ENCODE measurements at regions not wholly inside any gene's neighbourhood (a gene's known extent, or its start where the extent isn't known, plus 50 kb on each side); places are given as distances from the start of the nearest gene placed in this dataset.
"Not testable (repeated sequence)": the region's sequence is repeated elsewhere in the genome, so short reads cannot be mapped to it uniquely, and the experiment has no call there.

DNA sequence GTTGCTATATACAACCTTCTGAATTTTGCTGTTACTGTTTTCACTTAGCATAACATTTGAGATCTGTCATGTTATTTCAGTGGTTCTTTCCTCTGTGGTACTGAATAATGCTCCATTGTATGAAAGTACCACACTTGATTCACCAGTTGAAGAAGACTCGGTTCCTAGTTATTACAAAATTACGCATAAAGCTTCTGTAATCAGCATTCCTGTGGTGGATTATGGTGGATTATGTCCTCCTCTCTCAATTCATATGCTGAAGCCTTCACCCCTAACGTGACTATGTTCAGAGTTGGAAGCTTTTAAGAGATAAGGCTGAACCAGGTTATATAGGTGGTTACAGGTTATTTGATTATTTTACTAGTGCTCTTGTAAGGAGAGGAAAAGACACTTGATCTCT is 2143.5 kb upstream of the AGA start:
- DNase-seq (ENCODE audit: low spot score) = no peak

DNA sequence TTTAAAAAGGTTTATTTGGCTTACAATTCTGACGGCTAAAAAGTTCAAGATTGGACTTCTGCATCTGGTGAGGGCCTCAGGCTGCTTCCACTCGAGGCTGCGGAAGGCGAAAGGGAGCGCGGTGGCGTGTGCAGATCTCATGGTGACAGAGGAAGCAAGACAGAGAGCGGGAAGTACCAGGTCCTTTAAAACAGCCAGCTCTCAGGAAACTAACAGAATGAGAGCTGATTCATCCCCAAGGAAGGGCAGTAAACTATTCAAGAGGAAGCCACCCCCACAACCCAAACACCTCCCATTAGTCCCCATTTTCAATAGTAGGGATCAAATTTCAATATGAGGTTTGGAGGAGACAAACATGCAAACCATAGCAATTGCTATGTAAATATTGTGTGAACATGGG is 2144.2 kb upstream of the AGA start:
- no peak for DNase-seq (ENCODE audit: low spot score)

DNA sequence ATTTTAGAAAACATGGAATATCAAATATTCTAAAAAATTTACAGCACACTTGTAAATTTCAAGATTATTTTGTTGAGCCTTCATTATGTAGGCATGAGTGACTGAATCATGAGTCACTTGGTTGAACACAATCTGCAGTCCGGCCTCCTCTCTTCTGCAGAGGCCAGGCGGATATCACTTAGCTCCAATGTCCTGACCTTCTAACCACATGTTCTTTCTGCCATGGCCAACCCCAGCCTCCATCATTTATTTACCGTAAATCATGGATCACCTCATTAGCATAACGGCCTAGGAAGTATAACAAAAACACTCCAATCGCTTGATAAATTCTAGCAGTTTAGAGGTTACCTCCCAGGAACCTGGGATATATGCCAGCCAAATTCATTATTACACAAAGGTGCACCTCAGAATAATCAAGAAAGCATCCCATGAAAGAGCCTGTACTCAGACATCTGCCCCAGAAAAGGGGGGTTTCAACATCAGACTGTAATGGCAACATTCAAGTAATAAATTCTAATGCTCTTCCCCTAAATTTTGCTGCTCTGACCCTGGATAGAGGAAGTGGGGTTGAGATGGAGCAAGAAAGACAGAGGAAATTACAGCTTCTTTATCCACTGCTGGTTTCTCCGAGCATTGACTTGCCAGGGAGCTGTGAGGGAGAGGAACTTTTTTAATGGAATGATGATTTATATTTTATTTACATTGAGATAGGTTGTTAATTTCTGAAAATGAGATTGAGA is 2153.6 kb upstream of the AGA start:
- DNase-seq (ENCODE audit: low spot score) = peak; percentile 61

DNA sequence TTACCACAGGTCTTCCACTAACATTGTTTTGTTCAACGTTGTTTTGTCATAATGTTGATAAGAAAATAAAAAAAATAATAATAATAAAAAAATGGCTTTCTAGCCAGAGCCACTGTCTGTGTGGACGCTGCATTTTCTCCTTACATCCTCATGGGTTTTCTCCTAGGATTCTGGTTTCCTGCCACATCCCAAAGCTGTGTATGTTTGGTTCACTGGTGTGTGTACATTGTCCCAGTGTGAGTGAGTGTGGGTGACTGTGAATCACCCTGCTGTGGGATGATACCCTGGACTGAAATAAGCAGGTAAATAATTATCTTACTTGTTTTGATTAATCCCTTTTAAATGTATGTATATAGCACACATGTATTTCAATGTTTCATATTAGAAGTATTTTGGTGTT is 2154.4 kb upstream of the AGA start:
- DNase-seq (ENCODE audit: low spot score) = no peak

DNA sequence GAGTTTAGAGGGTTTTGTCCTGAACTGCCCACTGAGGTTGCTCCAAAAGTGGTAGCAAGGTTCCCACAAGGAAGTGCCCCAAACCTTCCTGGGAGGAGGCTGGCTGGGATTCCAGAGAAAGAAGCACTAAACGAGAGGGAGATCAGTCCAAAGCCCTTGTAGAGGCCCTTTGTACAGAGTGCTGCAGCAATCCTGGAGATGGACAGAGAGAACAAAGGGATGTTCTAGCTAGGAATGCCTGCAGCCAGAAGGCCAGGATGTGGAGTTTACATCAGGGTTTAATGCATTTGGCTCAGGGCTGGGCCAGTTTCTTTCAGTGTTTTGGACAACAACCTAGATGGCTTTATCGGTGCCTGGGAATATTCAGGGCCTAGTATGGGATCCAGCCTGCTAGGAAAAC is 2155.1 kb upstream of the AGA start:
- DNase-seq (ENCODE audit: low spot score) = no peak

DNA sequence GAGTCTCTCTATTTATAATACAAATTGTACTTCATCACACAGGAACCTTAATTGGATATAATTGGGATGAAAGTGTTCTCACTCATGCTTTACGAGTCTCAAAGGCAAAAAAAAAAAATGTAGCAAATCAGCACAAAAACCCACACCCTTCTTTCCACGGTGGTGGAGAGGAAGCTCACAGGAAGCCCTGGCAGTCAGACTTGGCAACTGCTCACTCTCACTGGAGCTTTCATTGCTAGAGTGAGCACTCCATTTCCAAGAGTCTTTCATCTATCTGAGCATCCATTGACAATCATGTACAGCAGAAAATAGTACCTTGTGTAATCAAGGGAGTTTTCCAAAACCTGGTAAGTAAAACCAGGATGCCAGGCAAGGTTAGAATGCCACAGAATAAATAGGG is 2159.4 kb upstream of the AGA start:
- DNase-seq (ENCODE audit: low spot score) = no peak

DNA sequence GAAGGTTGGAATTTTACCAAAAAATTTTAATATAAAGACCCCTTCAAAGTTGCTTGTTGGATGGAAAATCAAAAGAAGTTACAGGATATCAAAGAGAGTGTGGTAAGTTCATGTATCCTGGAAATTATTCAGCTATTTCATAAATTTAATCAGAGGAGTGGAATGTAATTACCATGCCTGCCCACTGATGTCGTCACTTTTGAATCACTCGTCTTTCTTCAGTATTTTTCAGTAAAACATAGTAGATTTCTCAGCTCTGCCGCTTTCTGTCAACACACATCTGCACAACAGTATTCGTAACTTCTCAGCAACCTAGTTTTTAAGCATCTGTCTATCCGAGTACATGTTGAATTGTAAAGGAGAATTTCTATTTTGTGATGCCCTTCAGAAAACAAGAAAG is 2163.0 kb upstream of the AGA start:
- DNase-seq (ENCODE audit: low spot score) = peak; percentile 20

DNA sequence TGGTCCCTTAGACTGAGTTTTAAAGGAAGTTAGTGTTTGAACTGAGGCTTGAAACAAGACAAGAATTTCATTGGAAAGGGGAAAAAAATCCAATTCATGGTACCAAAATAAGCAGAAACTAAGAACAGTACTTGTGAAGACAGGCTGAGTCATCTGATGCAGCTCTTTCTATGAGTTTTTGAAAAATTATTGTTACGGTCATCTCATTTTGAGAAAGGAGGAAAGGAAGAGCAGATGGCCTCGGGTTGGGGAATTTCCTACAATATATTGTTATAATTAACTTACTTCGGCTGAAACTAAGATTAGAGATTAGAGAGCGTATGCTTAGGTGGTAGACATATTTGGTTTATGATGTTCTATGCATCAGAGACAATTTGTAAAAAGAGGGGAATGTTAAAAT is 2164.8 kb upstream of the AGA start:
- DNase-seq (ENCODE audit: low spot score) = no peak

DNA sequence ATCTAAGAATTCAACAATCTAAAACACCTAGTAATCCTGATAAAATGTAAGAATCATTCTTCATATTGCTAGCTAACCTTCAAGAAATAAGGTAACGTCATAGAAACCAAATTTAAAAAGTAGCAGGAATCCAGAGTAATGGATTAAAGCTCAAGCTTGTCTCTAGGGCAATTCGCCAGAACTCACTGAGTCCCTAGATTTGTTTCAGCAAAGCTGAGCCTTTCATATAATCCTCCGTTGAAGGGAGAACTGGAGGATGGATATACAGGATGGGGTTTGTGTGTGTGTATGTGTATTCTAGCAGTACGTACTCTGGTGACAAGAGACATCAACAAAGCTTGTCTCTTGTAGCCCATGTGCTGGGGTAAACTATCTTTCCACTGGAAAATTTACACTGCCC is 2173.5 kb upstream of the AGA start:
- DNase-seq (ENCODE audit: low spot score) = no peak

DNA sequence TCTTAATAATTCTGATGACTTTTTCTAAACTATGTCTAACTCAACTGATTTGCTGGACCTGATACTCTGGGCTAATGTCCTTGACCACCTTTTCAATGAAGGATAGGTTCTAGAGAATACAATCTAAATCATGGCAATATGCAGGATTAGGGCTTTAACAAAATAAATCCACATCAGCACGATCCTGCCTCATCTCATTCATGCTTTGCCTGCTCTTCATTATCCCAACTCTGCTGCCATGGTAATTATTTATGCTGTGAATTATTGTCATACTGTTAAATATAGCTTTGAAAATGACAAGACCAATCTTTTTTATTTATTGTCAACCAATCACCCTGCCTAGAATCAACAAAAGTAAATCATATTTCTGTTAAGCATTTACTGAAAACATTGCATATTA is 2176.7 kb upstream of the AGA start:
- no peak for DNase-seq (ENCODE audit: low spot score)

DNA sequence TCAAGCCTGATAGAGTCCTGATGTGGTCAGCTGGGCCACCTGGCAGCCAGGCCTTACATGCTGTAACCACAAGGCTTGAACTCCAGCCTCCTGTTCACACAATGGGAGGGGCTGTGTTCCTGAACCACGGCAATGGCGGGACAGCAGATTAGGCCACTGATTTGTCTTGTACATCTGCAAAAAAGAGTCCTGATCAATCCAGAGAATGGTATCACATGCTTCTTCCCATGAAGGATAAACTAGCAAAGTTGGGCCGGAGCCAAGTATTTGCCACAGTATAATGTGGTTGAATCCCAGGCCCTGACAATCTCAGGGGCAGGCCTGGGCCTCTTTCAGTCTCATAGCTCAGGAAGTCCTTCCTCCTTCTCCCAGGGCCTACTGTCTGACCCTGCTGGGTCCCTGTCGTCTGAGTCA is 2182.5 kb upstream of the AGA start:
- no peak for DNase-seq (ENCODE audit: low spot score)

DNA sequence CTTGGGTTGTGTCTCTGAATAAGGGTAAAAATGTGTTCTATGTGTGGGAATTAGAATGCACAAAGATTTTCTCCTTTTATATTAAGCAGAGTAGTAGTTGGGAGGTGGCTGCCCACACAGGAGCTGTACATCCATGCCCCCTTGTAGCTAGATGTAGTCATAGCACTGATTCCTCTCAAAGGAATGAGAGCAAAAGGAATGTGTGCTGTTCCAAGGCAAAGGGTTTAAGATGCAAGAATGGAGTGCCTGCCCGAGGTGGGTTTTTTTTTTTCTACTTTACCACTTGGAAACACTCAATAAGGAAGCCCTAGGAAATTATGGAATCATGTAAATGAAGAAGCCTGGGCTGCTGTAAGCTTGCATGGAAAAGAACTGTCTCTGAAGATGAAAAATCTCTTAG is 2183.2 kb upstream of the AGA start:
- DNase-seq (ENCODE audit: low spot score) = no peak

DNA sequence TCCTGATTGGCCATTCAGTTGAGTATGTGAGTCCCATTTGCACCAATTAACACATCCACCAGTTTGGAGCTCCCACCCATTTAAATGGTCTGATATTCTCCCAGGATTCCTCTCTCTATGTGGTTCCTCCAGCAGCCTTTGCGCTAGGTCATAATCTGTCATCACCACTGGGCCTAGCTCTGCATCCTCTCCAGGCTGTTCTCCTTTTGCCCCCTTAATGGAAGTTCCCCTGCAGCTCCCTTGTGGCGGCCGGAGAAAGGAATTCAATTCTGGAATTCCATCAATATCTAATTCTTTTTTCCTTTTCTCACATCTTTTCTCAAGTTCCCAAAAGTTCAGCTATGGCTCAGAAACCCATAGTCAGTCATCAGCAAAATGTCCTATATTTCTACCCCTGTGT is 2184.4 kb upstream of the AGA start:
- DNase-seq (ENCODE audit: low spot score) = no peak

DNA sequence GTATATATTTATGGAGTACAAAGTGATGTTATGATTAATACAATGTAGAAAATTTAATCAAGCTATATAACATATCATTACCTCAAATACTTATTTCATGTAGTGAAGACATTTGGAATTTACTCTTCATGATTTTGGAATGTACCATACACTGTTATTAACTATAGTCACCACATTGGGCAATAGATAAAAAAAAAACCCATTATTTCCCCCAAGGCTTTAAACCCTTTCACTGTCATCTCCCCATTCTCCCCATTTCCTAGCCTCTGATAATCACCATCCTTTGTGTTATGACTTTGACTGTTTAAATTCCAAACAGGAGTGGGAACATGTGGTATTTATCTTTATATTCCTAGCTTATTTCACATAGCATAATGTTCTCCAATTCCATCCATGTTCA is 2189.1 kb upstream of the AGA start:
- no peak for DNase-seq (ENCODE audit: low spot score)

DNA sequence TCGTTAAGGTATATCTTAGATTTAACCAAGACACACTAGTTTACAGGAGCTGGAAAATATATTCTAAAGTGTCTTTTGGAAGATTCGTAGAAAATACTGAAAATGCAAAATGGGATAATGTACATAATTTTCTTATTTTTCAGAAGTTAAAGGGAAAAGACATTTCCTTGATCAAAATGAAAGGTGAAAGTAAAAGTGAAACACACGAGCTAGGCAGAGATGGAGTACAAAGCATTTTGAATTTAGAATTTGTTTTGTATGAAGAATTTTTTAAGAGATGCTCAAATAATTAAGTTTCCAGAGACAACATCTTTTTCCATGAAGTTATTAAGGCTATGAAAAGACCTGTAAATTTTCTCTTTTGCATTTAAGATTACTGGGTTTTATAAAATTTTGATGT is 2192.6 kb upstream of the AGA start:
- DNase-seq (ENCODE audit: low spot score) = no peak

DNA sequence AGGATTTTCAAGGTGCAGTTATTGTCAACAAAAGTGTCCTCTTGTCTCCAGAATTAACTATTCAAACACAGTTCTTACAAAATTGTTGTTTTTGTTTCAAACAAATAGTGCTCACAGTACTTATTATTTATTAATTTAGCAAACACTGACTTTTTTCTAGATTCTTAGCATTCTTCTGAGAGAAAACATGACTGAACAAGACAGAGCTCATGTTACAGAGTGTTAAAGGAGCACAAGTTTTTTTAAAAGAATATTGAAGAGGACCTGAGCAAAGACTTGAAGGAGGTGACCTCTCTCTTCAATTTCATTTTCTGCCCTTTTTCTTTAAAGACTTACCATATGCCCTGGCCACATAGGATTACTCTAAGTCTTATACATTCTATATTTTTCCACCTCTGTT is 2220.3 kb upstream of the AGA start:
- no peak for DNase-seq (ENCODE audit: low spot score)

DNA sequence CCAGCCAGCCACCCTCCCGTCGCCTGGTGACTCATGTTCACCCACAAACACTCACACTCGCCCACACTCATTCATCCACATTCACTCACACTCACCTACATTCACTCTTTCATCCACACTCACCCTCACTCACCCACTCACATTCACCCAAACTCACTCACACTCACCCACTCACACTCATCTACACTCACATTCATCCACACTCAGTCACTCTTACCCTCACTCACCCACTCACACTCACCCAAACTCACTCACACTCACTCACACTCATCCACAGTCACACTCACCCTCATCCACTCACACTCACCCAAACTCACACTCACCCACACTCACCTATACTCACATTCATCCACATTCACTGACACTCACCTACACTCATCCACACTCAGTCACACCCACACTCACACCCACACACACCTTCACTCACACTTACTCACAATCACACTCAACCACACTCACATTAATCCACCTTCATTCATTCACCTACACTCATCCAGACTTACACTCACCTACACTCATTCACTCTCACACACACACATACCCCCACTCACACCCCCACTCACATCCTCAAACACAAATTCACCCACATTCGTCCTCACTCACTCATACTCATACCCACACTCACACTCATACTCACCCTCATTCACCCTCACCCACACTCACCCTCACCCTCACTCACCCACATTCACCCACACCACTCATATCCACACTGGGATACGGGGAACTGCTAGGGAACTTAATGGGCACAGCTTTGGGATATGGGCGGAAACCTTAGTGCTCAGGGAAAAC is 2221.6 kb upstream of the AGA start:
- DNase-seq (ENCODE audit: low spot score) = no peak

DNA sequence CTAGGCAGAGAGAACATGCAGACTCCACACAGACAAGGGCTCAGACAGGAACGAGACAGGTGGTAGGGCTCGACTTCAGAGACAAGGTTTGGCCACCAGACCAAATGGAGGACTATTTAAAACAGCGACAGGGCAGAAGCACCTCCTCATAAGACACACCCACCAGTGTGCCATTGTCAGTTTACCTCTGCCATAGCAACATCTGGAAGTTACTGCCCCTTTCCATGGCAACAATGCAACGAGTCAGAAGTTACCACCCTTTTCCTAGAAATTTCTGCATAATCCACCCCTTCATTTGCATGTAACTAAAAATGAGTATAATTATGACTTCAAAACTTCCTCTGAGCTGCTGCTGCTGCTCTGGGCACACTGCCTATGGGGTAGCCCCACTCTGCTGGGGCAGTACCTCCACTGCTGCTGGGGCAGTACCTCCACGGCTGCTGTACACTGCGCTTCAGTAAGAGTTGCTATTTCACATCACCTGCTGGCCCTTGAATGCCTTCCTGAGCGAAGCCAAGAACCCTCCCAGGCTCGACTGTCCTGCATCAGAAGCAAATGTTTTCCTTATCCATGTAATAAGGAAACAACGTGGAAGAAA is 2222.3 kb upstream of the AGA start:
- DNase-seq (ENCODE audit: low spot score) = no peak

DNA sequence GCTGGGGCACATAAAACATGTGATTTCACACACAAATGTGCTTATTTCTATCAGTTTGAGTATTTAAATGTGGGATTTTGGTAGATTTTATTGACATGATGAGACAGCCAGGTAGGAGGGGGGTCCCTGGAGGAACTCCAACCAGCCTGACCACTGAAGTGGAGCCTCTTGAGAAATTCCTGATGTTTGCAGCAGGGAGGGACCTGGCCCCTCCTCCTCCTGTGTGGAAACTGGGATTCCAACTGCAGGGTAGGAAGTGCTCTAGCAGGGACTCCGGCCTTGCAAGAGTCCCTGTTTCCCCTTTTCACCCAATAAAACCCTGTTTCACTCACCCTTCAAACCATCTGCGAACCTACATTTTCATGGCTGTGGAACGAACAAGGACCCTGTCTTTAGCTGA is 2224.0 kb upstream of the AGA start:
- DNase-seq (ENCODE audit: low spot score) = no peak

DNA sequence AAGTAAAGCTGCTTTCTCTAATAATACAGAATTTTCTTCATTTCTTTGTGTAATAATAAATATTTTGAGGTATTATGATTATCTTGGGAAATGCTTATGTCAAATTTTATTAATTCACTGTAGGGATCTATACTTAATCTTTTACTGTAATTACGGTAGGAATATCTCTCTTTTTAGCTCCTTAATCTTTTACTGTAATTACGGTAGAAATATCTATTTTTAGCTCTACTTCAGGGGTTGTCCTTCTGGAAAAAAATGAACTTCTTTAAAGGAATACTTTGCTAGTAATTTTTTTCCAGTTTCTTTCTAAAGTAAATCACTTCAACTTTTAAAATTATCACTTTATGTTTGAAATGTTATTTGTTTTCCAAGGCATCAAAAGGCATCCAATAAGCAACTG is 2229.4 kb upstream of the AGA start:
- peak; percentile 9 for DNase-seq (ENCODE audit: low spot score)

DNA sequence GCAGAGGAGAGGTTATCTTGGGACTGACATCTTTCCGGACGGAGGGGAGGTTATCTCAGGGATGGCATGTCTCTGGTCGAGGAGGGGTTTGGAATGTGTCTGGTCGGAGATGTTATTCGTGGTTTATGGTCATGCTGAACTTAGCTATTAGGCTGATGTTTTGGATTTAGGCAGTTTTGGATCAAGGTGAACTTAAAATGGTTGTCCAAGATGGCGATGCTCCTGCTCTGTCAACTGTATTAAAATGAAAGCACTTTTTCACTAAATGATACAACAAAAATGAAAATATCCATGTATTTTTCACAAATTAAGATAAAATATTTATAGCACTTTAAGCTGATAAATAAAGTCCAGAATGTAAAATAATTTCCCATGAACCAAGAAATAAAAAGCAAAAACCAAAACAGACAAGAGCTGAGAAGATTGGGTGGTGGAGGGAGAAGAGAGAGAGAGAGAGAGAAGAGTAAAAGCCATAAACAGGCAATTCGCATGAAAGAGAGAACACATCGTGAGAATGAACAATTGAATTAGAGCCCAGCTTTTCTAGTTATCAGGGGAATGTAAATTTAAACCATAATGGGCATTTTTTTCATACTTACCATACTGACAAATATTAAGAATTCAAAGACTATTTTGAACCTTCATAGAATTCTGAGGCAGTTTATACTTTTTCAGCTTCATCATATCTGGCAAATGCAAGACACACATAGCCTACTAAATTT is 2236.0 kb upstream of the AGA start:
- no peak for DNase-seq (ENCODE audit: low spot score)

DNA sequence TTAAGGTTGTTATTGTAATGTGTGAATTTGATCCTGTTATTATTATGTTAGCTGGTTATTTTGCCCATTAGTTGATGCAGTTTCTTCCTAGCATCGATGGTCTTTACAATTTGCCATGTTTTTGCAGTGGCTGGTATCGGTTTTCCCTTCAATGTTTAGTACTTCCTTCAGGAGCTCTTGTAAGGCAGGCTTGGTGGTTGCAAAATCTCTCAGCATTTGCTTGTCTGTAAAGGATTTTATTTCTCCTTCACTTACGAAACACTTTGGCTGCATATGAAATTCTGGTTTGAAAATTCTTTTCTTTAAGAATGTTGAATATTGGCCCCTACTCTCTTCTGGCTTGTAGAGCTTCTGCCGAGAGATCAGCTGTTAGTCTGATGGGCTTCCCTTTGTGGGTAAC is 2241.4 kb upstream of the AGA start:
- DNase-seq (ENCODE audit: low spot score) = not testable (repeated sequence)

DNA sequence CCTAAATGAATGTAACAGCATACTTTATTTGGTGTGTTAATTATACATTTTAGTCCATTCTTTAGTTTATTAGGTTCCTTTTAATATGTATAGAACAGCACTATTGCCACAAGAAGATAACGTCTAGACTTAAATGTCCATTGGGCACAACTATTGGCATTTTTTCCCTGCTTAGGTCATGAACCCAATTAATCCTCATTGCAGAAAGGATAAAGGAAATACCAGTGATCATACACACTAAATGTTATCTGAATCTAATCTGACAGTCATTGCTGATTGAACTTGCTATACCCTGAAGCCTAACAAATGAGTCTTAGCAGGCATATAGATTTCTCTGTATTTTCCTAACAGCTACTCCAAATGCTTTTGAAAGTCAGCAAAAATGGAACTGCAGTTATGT is 2250.0 kb upstream of the AGA start:
- no peak for DNase-seq (ENCODE audit: low spot score)

Measured in RKO (cell line).